BE2C (cell line): ENCODE measurements at regions not wholly inside any gene's neighbourhood (a gene's known extent, or its start where the extent isn't known, plus 50 kb on each side); places are given as distances from the start of the nearest gene placed in this dataset.
"Not testable (repeated sequence)": the region's sequence is repeated elsewhere in the genome, so short reads cannot be mapped to it uniquely, and the experiment has no call there.

ENCODE experiments used
- DNase-seq: peaks from one replicate; pipeline ENCODE4 v3.0.0-alpha.2; 2020
- H3K27me3 ChIP-seq: fragments of 250-450 bp; sonication (Bioruptor Pico); 2 replicates; pipeline ENCODE4 v1.5.1; 2020; ENCODE audit warnings: mild to moderate bottlenecking
- H3K36me3 ChIP-seq: fragments of 250-450 bp; sonication (Bioruptor Pico); 2 replicates; pipeline ENCODE4 v1.5.1; 2020; ENCODE audit warnings: mild to moderate bottlenecking
- H3K4me1 ChIP-seq: fragments of 250-450 bp; sonication (Bioruptor Pico); 2 replicates; pipeline ENCODE4 v1.5.1; 2020
- H3K4me3 ChIP-seq: 2 replicates; pipeline ENCODE4 v1.5.1; 2011; ENCODE audit warnings: low read depth, low read length
- H3K9me3 ChIP-seq: fragments of 250-450 bp; sonication (Bioruptor Pico); 2 replicates; pipeline ENCODE4 v1.5.1; 2020
- CTCF ChIP-seq: IDR thresholded peaks from 2 replicates; pipeline ENCODE4 v1.5.1; 2012; ENCODE audit warnings: mild to moderate bottlenecking, low read depth, low read length

GRCh38 chr5:50582699-50583098 lies 83.7 kb upstream of the PARP8 start:
- DNase-seq: no peak
- Histone ChIP-seq H3K27me3 (no peaks in the 10 kb centered on the region), H3K4me3 (no peak overlapping the region), H3K4me1 (no peaks in the 10 kb centered on the region), H3K36me3 (no peaks in the 10 kb centered on the region), H3K9me3 (no peaks in the 10 kb centered on the region)
- TF ChIP-seq CTCF: no peak

GRCh38 chr5:50583621-50584020 lies 82.8 kb upstream of the PARP8 start:
- Histone ChIP-seq H3K27me3 (no peaks in the 10 kb centered on the region), H3K4me3 (no peak overlapping the region), H3K9me3 (no peaks in the 10 kb centered on the region), H3K4me1 (no peaks in the 10 kb centered on the region), H3K36me3 (no peaks in the 10 kb centered on the region)
- TF ChIP-seq CTCF: no peak
- DNase-seq: no peak

GRCh38 chr5:50588471-50588870 lies 78.0 kb upstream of the PARP8 start:
- DNase-seq, H3K4me3 ChIP-seq, H3K9me3 ChIP-seq, H3K4me1 ChIP-seq, H3K27me3 ChIP-seq, H3K36me3 ChIP-seq: not testable (repeated sequence)

- not testable (repeated sequence) for H3K4me3 ChIP-seq, H3K9me3 ChIP-seq, DNase-seq, H3K4me1 ChIP-seq, H3K27me3 ChIP-seq, H3K36me3 ChIP-seq
Observed at GRCh38 chr5:50590444-50591189, 75.8 kb upstream of the PARP8 start.

GRCh38 chr5:50591338-50591737 lies 75.1 kb upstream of the PARP8 start:
- DNase-seq, H3K4me3 ChIP-seq, H3K4me1 ChIP-seq, H3K9me3 ChIP-seq, H3K27me3 ChIP-seq, H3K36me3 ChIP-seq: not testable (repeated sequence)

GRCh38 chr5:50593681-50594080 lies 72.8 kb upstream of the PARP8 start:
- Histone ChIP-seq H3K9me3 (no peaks in the 10 kb centered on the region), H3K27me3 (no peaks in the 10 kb centered on the region), H3K36me3 (no peaks in the 10 kb centered on the region), H3K4me1 (no peaks in the 10 kb centered on the region), H3K4me3 (no peak overlapping the region)
- no peak for DNase-seq
- no peak for TF ChIP-seq CTCF

GRCh38 chr5:50595199-50595598 lies 71.2 kb upstream of the PARP8 start:
- Histone ChIP-seq H3K9me3 (no peaks in the 10 kb centered on the region), H3K4me3 (no peak overlapping the region), H3K27me3 (no peaks in the 10 kb centered on the region), H3K36me3 (no peaks in the 10 kb centered on the region), H3K4me1 (no peaks in the 10 kb centered on the region)
- DNase-seq: no peak
- no peak for TF ChIP-seq CTCF

- H3K36me3 ChIP-seq, DNase-seq, H3K27me3 ChIP-seq, H3K4me3 ChIP-seq, H3K4me1 ChIP-seq, H3K9me3 ChIP-seq: not testable (repeated sequence)
Observed at GRCh38 chr5:50601576-50601975, 64.9 kb upstream of the PARP8 start.
